Panc1 (cell line): ENCODE measurements at regions not wholly inside any gene's neighbourhood (a gene's known extent, or its start where the extent isn't known, plus 50 kb on each side); places are given as distances from the start of the nearest gene placed in this dataset.

ENCODE experiments used
- ATAC-seq: fragments of 200-7000 bp; cut with Tn5 transposase; 2 replicates; pipeline ENCODE4 v1.9.1; 2020; ENCODE audit warnings: mild to moderate bottlenecking, moderate library complexity
- BruUV-seq: library from RNA; stranded (reverse); fragments of 400-500 nt; replicated peaks from 2 replicates; lab custom pipeline; 2021; lab: Mats Ljungman, UMichigan
- CTCF ChIA-PET: fragments of 300-600 bp; sonication (Branson Sonifier 250); formaldehyde crosslinking; loops from one replicate; lab custom pipeline; 2022; ENCODE audit warnings: antibody characterized with exemption; lab: Charles Lee
- POLR2A ChIA-PET: fragments of 300-600 bp; sonication (Branson Sonifier 250); formaldehyde crosslinking; loops from one replicate; lab custom pipeline; 2022; ENCODE audit warnings: antibody characterized with exemption; lab: Charles Lee
- DNase-seq: peaks from one replicate; pipeline ENCODE4 v3.0.0-alpha.2; 2010; ENCODE audit warnings: low read depth, low spot score
- H3K27ac ChIP-seq: 2 replicates; pipeline ENCODE4 v1.5.1; 2011; ENCODE audit warnings: mild to moderate bottlenecking, low read length, inconsistent platforms
- H3K27me3 ChIP-seq: fragments of 200-500 bp; sonication (Bioruptor generic); 2 replicates; pipeline ENCODE4 v1.6.0; 2014; ENCODE audit warnings: low read length, inconsistent platforms; ENCODE audit not compliant: control insufficient read depth, insufficient read depth
- H3K36me3 ChIP-seq: fragments of 200-500 bp; sonication (Bioruptor generic); 2 replicates; pipeline ENCODE4 v1.5.1; 2014; ENCODE audit warnings: inconsistent platforms, mild to moderate bottlenecking, low read length, moderate library complexity; ENCODE audit not compliant: control insufficient read depth, insufficient read depth
- H3K4me1 ChIP-seq: 2 replicates; pipeline ENCODE4 v1.5.1; 2011; ENCODE audit warnings: inconsistent platforms, mild to moderate bottlenecking, low read length, moderate library complexity; ENCODE audit not compliant: control insufficient read depth, insufficient read depth
- H3K4me3 ChIP-seq, 2 experiments: 2 replicates each; pipeline ENCODE4 v1.5.1; 2011 to 2012; ENCODE audit warnings: low read depth in 2 of 2, low read length in 2 of 2, mild to moderate bottlenecking in 2 of 2, inconsistent platforms in 1 of 2, moderate library complexity in 1 of 2
- H3K9me3 ChIP-seq: fragments of 200-500 bp; sonication (Bioruptor generic); 2 replicates; pipeline ENCODE4 v1.5.1; 2014; ENCODE audit warnings: low read depth, mild to moderate bottlenecking, inconsistent platforms, low read length, moderate library complexity; ENCODE audit not compliant: control insufficient read depth, insufficient read depth
- CTCF ChIP-seq: fragments of 450-650 bp; IDR thresholded peaks from 2 replicates; pipeline ENCODE4 v1.5.1; 2017; ENCODE audit warnings: mild to moderate bottlenecking
- POLR2AphosphoS5 ChIP-seq: IDR thresholded peaks from 2 replicates; pipeline ENCODE4 v1.6.1; 2012; ENCODE audit warnings: mild to moderate bottlenecking, low read depth, low read length, moderate library complexity
- REST ChIP-seq, 2 experiments: IDR thresholded peaks; 2 replicates each; pipeline ENCODE4 v1.6.1; 2011 to 2012; ENCODE audit warnings: low read depth in 2 of 2, control low read depth in 1 of 2, low read length in 1 of 2, mild to moderate bottlenecking in 1 of 2, moderate library complexity in 1 of 2; ENCODE audit not compliant: insufficient read depth in 1 of 2
- SIN3A ChIP-seq: IDR thresholded peaks from 2 replicates; pipeline ENCODE4 v1.6.1; 2012; ENCODE audit warnings: low read depth, mild to moderate bottlenecking, low read length, moderate library complexity, borderline replicate concordance; ENCODE audit not compliant: insufficient read depth
- TCF7L2 ChIP-seq: IDR thresholded peaks from 2 replicates; pipeline ENCODE4 v1.6.1; 2011; ENCODE audit warnings: mild to moderate bottlenecking, low read depth, low read length, inconsistent platforms
- in situ Hi-C: cut with HindIII; loops from 2 replicates; pipeline ENCODE4 v1.10.0; 2016; ENCODE audit warnings: low sequenced_read_pairs, low pct_unique_long_range_greater_than_20kb
- intact Hi-C: fragments of 100-400 bp; cut with micrococcal nuclease; formaldehyde crosslinking; loops from one replicate; pipeline ENCODE4 v1.10.0; 2022; ENCODE audit not compliant: unreplicated experiment

- no peak overlapping the region for H3K4me3 ChIP-seq
- DNase-seq (no peak), ATAC-seq (no peak)
- H3K36me3 ChIP-seq: no peaks in the 10 kb centered on the region
- H3K4me1 ChIP-seq: no peaks in the 10 kb centered on the region
- CTCF ChIA-PET: no interaction called here
- intact Hi-C loops (no loop called here), in situ Hi-C loops (no loop called here)
- TF ChIP-seq REST (IDR thresholded peaks at IDR 0.05; ENCODE audit: insufficient read depth in 1 of 2, low read depth in 2 of 2, low read length in 1 of 2) (no peak), CTCF (no peak), TCF7L2 (no peak), SIN3A (no peak), POLR2AphosphoS5 (no peak)
- POLR2A ChIA-PET: no interaction called here
- H3K27me3 ChIP-seq: no peaks in the 10 kb centered on the region
- no peaks in the 10 kb centered on the region for H3K9me3 ChIP-seq
- H3K27ac ChIP-seq: no peak overlapping the region
- no TSS peak for BruUV-seq
These were observed 485.1 kb downstream of the TBL1XR1 start for GRCh38 chr3:176712191-176712590.

- Histone ChIP-seq H3K9me3 (no peaks in the 10 kb centered on the region), H3K27me3 (no peaks in the 10 kb centered on the region), H3K4me3 (no peak overlapping the region), H3K36me3 (no peaks in the 10 kb centered on the region), H3K4me1 (no peaks in the 10 kb centered on the region), H3K27ac (no peak overlapping the region)
- DNase-seq (no peak), ATAC-seq (no peak)
- CTCF ChIA-PET: no interaction called here
- no peak for TF ChIP-seq SIN3A
- TF ChIP-seq CTCF: no peak
- TF ChIP-seq POLR2AphosphoS5: no peak
- TF ChIP-seq REST (IDR thresholded peaks at IDR 0.05; ENCODE audit: insufficient read depth in 1 of 2, low read depth in 2 of 2, low read length in 1 of 2): no peak
- no peak for TF ChIP-seq TCF7L2
- intact Hi-C loops (no loop called here), in situ Hi-C loops (no loop called here)
- no TSS peak for BruUV-seq
- POLR2A ChIA-PET: no interaction called here
These were observed 498.0 kb downstream of the TBL1XR1 start for GRCh38 chr3:176699288-176699687.
